ENCODE measurements at regions not wholly inside any gene's neighbourhood (a gene's known extent, or its start where the extent isn't known, plus 50 kb on each side); places are given as distances from the start of the nearest gene placed in this dataset.

- TF ChIP-seq CTCF (conservative IDR thresholded peaks at IDR 0.05; ENCODE audit: low read depth in 2 of 2) (no peak), POLR2AphosphoS5 (IDR thresholded peaks at IDR 0.05; ENCODE audit: low read depth) (no peak), REST (IDR thresholded peaks at IDR 0.05; ENCODE audit: unreplicated experiment) (no peak), STAT1 (IDR thresholded peaks at IDR 0.05; ENCODE audit: unreplicated experiment) (no peak), ZNF114 (CRISPR knock-in tag; IDR thresholded peaks at IDR 0.05) (no peak), EZH2 (IDR thresholded peaks at IDR 0.05; ENCODE audit: low read depth, unreplicated experiment) (no peak), EZH2phosphoT487 (IDR thresholded peaks at IDR 0.05; ENCODE audit: unreplicated experiment) (no peak)
These were observed 328.5 kb upstream of the PRDM1 start for GRCh38 chr6:105757512-105758200.
